GM23338 (cell line): ENCODE measurements at regions not wholly inside any gene's neighbourhood (a gene's known extent, or its start where the extent isn't known, plus 50 kb on each side); places are given as distances from the start of the nearest gene placed in this dataset.

Experiments
- EZH2 ChIP-seq: fragments of 200-600 bp; sonication (generic); IDR thresholded peaks from one replicate; pipeline ENCODE4 v1.8.0; 2017; ENCODE audit warnings: antibody characterized with exemption, mild to moderate bottlenecking, low read depth; ENCODE audit not compliant: unreplicated experiment
- JUNB ChIP-seq: IDR thresholded peaks from one replicate; pipeline ENCODE4 v1.6.1; 2016; ENCODE audit warnings: antibody characterized with exemption; ENCODE audit not compliant: unreplicated experiment
- NANOG ChIP-seq: IDR thresholded peaks from 2 replicates; pipeline ENCODE4 v1.6.1; 2016; ENCODE audit warnings: antibody characterized with exemption, borderline replicate concordance
- POLR2AphosphoS5 ChIP-seq: IDR thresholded peaks from 2 replicates; pipeline ENCODE4 v1.6.1; 2016; ENCODE audit warnings: antibody characterized with exemption, low read depth
- TF ChIP-seq, protein P1 (sequence below), 2 experiments: fragments of 200-600 bp in 1 of 2; sonication (generic) in 1 of 2; conservative IDR thresholded peaks; 2 replicates each; pipeline versions ENCODE4 v1.5.1 to v1.6.1; 2016 to 2017; ENCODE audit warnings: antibody characterized with exemption in 2 of 2, low read depth in 2 of 2, mild to moderate bottlenecking in 2 of 2, moderate library complexity in 1 of 2
- TF ChIP-seq, protein P2 (sequence below): IDR thresholded peaks from one replicate; pipeline ENCODE4 v1.6.1; 2018; ENCODE audit warnings: antibody characterized with exemption; ENCODE audit not compliant: unreplicated experiment

DNA sequence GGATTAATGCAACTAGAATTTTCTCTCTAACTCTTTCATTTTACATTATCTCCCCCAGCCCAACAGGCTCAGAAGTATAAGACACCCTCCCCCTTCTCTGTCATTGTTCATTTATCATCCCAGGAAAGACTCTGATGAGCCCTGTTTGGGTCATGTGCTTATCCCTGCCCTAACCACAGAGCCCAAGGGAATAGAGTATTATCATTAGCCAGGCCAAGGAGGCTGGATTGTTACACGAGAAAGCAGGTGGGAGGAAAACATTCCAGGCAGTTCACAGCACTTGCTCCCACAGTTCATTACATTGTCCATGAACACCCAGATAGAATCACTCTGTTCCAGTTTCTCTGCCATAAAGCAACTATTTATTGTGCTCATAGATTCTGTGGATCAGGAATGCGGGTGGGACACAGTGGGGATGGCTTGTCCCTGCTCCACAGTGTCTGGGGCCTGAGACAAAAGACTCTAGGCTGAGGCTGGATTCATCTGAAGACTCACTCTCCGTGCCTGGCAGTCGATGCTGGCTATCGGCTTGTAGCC is 59.5 kb upstream of the TMEM215 start:
- TF ChIP-seq, protein P1, sequence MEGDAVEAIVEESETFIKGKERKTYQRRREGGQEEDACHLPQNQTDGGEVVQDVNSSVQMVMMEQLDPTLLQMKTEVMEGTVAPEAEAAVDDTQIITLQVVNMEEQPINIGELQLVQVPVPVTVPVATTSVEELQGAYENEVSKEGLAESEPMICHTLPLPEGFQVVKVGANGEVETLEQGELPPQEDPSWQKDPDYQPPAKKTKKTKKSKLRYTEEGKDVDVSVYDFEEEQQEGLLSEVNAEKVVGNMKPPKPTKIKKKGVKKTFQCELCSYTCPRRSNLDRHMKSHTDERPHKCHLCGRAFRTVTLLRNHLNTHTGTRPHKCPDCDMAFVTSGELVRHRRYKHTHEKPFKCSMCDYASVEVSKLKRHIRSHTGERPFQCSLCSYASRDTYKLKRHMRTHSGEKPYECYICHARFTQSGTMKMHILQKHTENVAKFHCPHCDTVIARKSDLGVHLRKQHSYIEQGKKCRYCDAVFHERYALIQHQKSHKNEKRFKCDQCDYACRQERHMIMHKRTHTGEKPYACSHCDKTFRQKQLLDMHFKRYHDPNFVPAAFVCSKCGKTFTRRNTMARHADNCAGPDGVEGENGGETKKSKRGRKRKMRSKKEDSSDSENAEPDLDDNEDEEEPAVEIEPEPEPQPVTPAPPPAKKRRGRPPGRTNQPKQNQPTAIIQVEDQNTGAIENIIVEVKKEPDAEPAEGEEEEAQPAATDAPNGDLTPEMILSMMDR (conservative IDR thresholded peaks at IDR 0.05; ENCODE audit: low read depth in 2 of 2): no peak
- TF ChIP-seq POLR2AphosphoS5 (no peak), NANOG (no peak), EZH2 (no peak), JUNB (no peak)
- TF ChIP-seq, protein P2, sequence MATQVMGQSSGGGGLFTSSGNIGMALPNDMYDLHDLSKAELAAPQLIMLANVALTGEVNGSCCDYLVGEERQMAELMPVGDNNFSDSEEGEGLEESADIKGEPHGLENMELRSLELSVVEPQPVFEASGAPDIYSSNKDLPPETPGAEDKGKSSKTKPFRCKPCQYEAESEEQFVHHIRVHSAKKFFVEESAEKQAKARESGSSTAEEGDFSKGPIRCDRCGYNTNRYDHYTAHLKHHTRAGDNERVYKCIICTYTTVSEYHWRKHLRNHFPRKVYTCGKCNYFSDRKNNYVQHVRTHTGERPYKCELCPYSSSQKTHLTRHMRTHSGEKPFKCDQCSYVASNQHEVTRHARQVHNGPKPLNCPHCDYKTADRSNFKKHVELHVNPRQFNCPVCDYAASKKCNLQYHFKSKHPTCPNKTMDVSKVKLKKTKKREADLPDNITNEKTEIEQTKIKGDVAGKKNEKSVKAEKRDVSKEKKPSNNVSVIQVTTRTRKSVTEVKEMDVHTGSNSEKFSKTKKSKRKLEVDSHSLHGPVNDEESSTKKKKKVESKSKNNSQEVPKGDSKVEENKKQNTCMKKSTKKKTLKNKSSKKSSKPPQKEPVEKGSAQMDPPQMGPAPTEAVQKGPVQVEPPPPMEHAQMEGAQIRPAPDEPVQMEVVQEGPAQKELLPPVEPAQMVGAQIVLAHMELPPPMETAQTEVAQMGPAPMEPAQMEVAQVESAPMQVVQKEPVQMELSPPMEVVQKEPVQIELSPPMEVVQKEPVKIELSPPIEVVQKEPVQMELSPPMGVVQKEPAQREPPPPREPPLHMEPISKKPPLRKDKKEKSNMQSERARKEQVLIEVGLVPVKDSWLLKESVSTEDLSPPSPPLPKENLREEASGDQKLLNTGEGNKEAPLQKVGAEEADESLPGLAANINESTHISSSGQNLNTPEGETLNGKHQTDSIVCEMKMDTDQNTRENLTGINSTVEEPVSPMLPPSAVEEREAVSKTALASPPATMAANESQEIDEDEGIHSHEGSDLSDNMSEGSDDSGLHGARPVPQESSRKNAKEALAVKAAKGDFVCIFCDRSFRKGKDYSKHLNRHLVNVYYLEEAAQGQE: no peak
